HFFc6 (cell line): ENCODE measurements at regions not wholly inside any gene's neighbourhood (a gene's known extent, or its start where the extent isn't known, plus 50 kb on each side); places are given as distances from the start of the nearest gene placed in this dataset.

Source experiments
- DNase-seq: peaks from one replicate; pipeline ENCODE4 v3.0.0-alpha.2; 2018
- H3K27ac Mint-ChIP-seq: 2 replicates; pipeline ENCODE4 v1.8.0; 2020; ENCODE audit warnings: mild to moderate bottlenecking, mixed read lengths
- H3K27me3 Mint-ChIP-seq: 2 replicates; pipeline ENCODE4 v1.8.0; 2021; ENCODE audit warnings: mild to moderate bottlenecking, moderate library complexity, mixed read lengths; ENCODE audit not compliant: insufficient read depth
- H3K36me3 Mint-ChIP-seq: 2 replicates; pipeline ENCODE4 v1.8.0; 2021; ENCODE audit warnings: low read depth, mixed read lengths
- H3K4me1 Mint-ChIP-seq: 2 replicates; pipeline ENCODE4 v1.8.0; 2020; ENCODE audit warnings: low read depth, mixed read lengths
- H3K4me3 Mint-ChIP-seq: 2 replicates; pipeline ENCODE4 v1.8.0; 2020; ENCODE audit warnings: mild to moderate bottlenecking, moderate library complexity, mixed read lengths
- H3K9me3 Mint-ChIP-seq: 2 replicates; pipeline ENCODE4 v1.8.0; 2020; ENCODE audit warnings: mild to moderate bottlenecking, mixed read lengths
- TF ChIP-seq, protein P1 (sequence below): fragments of 200-600 bp; sonication (generic); IDR thresholded peaks from 2 replicates; pipeline ENCODE4 v1.5.0; 2021; ENCODE audit warnings: antibody characterized with exemption, mild to moderate bottlenecking

GRCh38 chr6:235763-236360 is 56.4 kb upstream of the DUSP22 start:
- Mint-ChIP-seq H3K27me3 (peaks cover 3% of the 10 kb centered on the region; the same call in 1 of the 2 replicates), H3K9me3 (peaks cover 4% of the 10 kb centered on the region; the same call in 1 of the 2 replicates), H3K27ac (no peak overlapping the region; the same call in 1 of the 2 replicates), H3K36me3 (no peaks in the 10 kb centered on the region), H3K4me3 (peak overlapping the region; percentile 80), H3K4me1 (peaks cover 22% of the 10 kb centered on the region; the same call in 1 of the 2 replicates)
- DNase-seq = no peak
- TF ChIP-seq, protein P1, sequence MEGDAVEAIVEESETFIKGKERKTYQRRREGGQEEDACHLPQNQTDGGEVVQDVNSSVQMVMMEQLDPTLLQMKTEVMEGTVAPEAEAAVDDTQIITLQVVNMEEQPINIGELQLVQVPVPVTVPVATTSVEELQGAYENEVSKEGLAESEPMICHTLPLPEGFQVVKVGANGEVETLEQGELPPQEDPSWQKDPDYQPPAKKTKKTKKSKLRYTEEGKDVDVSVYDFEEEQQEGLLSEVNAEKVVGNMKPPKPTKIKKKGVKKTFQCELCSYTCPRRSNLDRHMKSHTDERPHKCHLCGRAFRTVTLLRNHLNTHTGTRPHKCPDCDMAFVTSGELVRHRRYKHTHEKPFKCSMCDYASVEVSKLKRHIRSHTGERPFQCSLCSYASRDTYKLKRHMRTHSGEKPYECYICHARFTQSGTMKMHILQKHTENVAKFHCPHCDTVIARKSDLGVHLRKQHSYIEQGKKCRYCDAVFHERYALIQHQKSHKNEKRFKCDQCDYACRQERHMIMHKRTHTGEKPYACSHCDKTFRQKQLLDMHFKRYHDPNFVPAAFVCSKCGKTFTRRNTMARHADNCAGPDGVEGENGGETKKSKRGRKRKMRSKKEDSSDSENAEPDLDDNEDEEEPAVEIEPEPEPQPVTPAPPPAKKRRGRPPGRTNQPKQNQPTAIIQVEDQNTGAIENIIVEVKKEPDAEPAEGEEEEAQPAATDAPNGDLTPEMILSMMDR = no peak

- peaks cover 5% of the 10 kb centered on the region for H3K27me3 Mint-ChIP-seq
- no peak for DNase-seq
- no peak overlapping the region for H3K27ac Mint-ChIP-seq
- TF ChIP-seq, protein P1 = no peak
- peaks cover 22% of the 10 kb centered on the region; the same call in 1 of the 2 replicates for H3K4me1 Mint-ChIP-seq
- no peaks in the 10 kb centered on the region for H3K36me3 Mint-ChIP-seq
- H3K9me3 Mint-ChIP-seq = peaks cover 6% of the 10 kb centered on the region; the same call in 1 of the 2 replicates
- H3K4me3 Mint-ChIP-seq = peak overlapping the region; percentile 80; the same call in 1 of the 2 replicates
These were observed 55.8 kb upstream of the DUSP22 start for GRCh38 chr6:236519-236918.

DNA sequence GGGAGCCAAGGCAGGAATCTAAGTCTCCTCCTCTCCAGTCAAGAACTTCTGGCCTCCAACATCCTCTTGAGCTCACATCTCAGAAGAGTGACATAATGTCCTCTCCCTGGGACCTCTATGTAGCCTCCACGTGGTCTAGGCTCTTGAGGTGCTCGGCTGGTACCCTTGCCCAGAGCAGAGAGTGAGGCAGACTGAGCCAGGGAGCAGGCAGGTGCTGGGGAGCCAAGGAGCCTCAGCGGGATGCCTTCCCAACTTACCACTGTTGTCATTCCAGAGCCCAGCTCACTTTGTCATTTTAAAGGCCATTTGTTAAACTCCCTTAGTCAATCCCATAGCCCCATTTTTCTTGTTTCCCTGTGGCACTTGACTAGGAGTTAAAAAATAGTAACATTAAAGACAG is 52.1 kb upstream of the DUSP22 start:
- Mint-ChIP-seq H3K4me3 (no peak overlapping the region), H3K27ac (no peak overlapping the region), H3K36me3 (no peaks in the 10 kb centered on the region), H3K27me3 (peaks cover 2% of the 10 kb centered on the region), H3K9me3 (peaks cover 12% of the 10 kb centered on the region; the same call in 1 of the 2 replicates), H3K4me1 (peaks cover 22% of the 10 kb centered on the region; the same call in 1 of the 2 replicates)
- DNase-seq = no peak
- TF ChIP-seq, protein P1 = no peak

DNA sequence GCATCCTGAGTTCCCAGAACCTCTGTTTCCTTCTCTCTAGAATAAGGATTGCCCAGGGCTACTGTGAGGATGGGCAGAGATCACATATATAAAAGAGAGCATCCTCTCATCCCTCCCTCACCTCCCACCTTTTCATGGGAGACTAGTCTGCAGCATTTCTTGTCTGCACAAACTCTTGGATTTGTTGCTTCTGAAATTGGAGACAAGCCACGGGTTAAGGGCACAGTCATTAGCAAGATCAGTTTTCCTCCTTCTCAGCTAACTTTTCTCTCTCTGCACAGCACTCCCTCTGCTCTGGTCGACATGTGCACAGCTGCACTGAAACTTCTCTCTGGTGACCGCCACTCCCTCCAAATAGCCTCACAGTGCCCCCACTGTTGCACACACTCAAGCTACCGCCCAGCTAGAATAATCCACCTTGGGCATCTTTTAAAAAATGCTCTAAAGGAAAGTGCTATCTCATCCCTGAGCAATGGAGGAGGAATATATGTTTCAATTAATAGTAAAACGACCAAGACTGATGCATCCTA is 50.9 kb upstream of the DUSP22 start:
- H3K4me1 Mint-ChIP-seq = peaks cover 12% of the 10 kb centered on the region; the same call in 1 of the 2 replicates
- H3K27me3 Mint-ChIP-seq = peaks cover 2% of the 10 kb centered on the region
- no peaks in the 10 kb centered on the region for H3K36me3 Mint-ChIP-seq
- no peak for DNase-seq
- no peak overlapping the region for H3K27ac Mint-ChIP-seq
- H3K9me3 Mint-ChIP-seq = peaks cover 8% of the 10 kb centered on the region; the same call in 1 of the 2 replicates
- TF ChIP-seq, protein P1 = no peak
- H3K4me3 Mint-ChIP-seq = no peak overlapping the region
